ENCODE measurements at regions not wholly inside any gene's neighbourhood (a gene's known extent, or its start where the extent isn't known, plus 50 kb on each side); places are given as distances from the start of the nearest gene placed in this dataset.

GRCh38 chr4:29900336-29900735 is 819.8 kb upstream of the PCDH7 start:
- H3K36me3 ChIP-seq (replicated peaks in 1 of 2; ENCODE audit: insufficient read depth in 1 of 2, low read depth in 2 of 2) = no peaks in the 10 kb centered on the region
- no peak overlapping the region for H3K27ac ChIP-seq
- WGBS, 2 donors = 86 to 93% methylated on average over 3 of the region's 3 CpGs
- no peak for ATAC-seq
- TF ChIP-seq CTCF (IDR thresholded peaks at IDR 0.05) = no peak
- no peak for TF ChIP-seq POLR2A (IDR thresholded peaks at IDR 0.05)
- no peaks in the 10 kb centered on the region for H3K9me3 ChIP-seq
- intact Hi-C loops (cut with DNase I) = no loop called here
- H3K4me3 ChIP-seq = no peak overlapping the region
- no peaks in the 10 kb centered on the region for H3K4me1 ChIP-seq
- no peak for DNase-seq
- no peaks in the 10 kb centered on the region for H3K27me3 ChIP-seq

- no peaks in the 10 kb centered on the region for H3K9me3 ChIP-seq
- no peak overlapping the region for H3K4me3 ChIP-seq
- 54 to 57% methylated on average over 2 of the region's 2 CpGs for WGBS, 2 donors
- no peaks in the 10 kb centered on the region for H3K27me3 ChIP-seq
- DNase-seq = no peak
- no peaks in the 10 kb centered on the region for H3K36me3 ChIP-seq (replicated peaks in 1 of 2; ENCODE audit: insufficient read depth in 1 of 2, low read depth in 2 of 2)
- intact Hi-C loops (cut with DNase I) = no loop called here
- TF ChIP-seq POLR2A (IDR thresholded peaks at IDR 0.05) (no peak), CTCF (IDR thresholded peaks at IDR 0.05) (no peak)
- no peaks in the 10 kb centered on the region for H3K4me1 ChIP-seq
- ATAC-seq = no peak
- no peak overlapping the region for H3K27ac ChIP-seq
Observed at GRCh38 chr4:29908276-29908675, 811.9 kb upstream of the PCDH7 start.

GRCh38 chr4:29927895-29928294 is 792.3 kb upstream of the PCDH7 start:
- TF ChIP-seq CTCF (IDR thresholded peaks at IDR 0.05) (no peak), POLR2A (IDR thresholded peaks at IDR 0.05) (no peak)
- Histone ChIP-seq H3K36me3 (replicated peaks in 1 of 2; ENCODE audit: insufficient read depth in 1 of 2, low read depth in 2 of 2) (no peaks in the 10 kb centered on the region), H3K27me3 (no peaks in the 10 kb centered on the region), H3K4me3 (no peak overlapping the region), H3K9me3 (no peaks in the 10 kb centered on the region), H3K4me1 (no peaks in the 10 kb centered on the region), H3K27ac (no peak overlapping the region)
- intact Hi-C loops (cut with DNase I) = no loop called here
- DNase-seq (no peak), ATAC-seq (no peak)
- 51 to 100% methylated on average over 2 of the region's 2 CpGs for WGBS, 2 donors

GRCh38 chr4:29948451-29948850 is 771.7 kb upstream of the PCDH7 start:
- no peaks in the 10 kb centered on the region for H3K27me3 ChIP-seq
- H3K4me3 ChIP-seq = no peak overlapping the region
- no peaks in the 10 kb centered on the region for H3K36me3 ChIP-seq (replicated peaks in 1 of 2; ENCODE audit: insufficient read depth in 1 of 2, low read depth in 2 of 2)
- no peak for TF ChIP-seq CTCF (IDR thresholded peaks at IDR 0.05)
- no peak for TF ChIP-seq POLR2A (IDR thresholded peaks at IDR 0.05)
- no peak for ATAC-seq
- intact Hi-C loops (cut with DNase I) = no loop called here
- no peak for DNase-seq
- no peaks in the 10 kb centered on the region for H3K9me3 ChIP-seq
- H3K4me1 ChIP-seq = no peaks in the 10 kb centered on the region
- no peak overlapping the region for H3K27ac ChIP-seq
- WGBS, 2 donors = 55 to 60% methylated on average over 2 of the region's 2 CpGs

GRCh38 chr4:29948858-29949257 is 771.3 kb upstream of the PCDH7 start:
- DNase-seq (no peak), ATAC-seq (no peak)
- Histone ChIP-seq H3K36me3 (replicated peaks in 1 of 2; ENCODE audit: insufficient read depth in 1 of 2, low read depth in 2 of 2) (no peaks in the 10 kb centered on the region), H3K27ac (no peak overlapping the region), H3K4me1 (no peaks in the 10 kb centered on the region), H3K4me3 (no peak overlapping the region), H3K27me3 (no peaks in the 10 kb centered on the region), H3K9me3 (no peaks in the 10 kb centered on the region)
- TF ChIP-seq POLR2A (IDR thresholded peaks at IDR 0.05) = no peak
- TF ChIP-seq CTCF (IDR thresholded peaks at IDR 0.05) = no peak
- intact Hi-C loops (cut with DNase I) = no loop called here

All from body of pancreas (tissue), 4 donors.